Activated T-cell treated with anti-CD3 and anti-CD28 coated beads, Interleukin-2, amount 50 U/mL, for 24 hours (primary cell): ENCODE measurements at regions not wholly inside any gene's neighbourhood (a gene's known extent, or its start where the extent isn't known, plus 50 kb on each side); places are given as distances from the start of the nearest gene placed in this dataset.

Experiments used
- DNase-seq: peaks from one replicate; pipeline ENCODE4 v3.0.0-alpha.2; 2020
- H3K27ac Mint-ChIP-seq: 2 replicates; pipeline ENCODE4 v1.8.0; 2020; ENCODE audit warnings: mild to moderate bottlenecking, mixed read lengths
- H3K27me3 Mint-ChIP-seq: 2 replicates; pipeline ENCODE4 v1.8.0; 2020; ENCODE audit warnings: mixed read lengths
- H3K36me3 Mint-ChIP-seq: 2 replicates; pipeline ENCODE4 v1.8.0; 2020; ENCODE audit warnings: low read depth, mixed read lengths
- H3K4me1 Mint-ChIP-seq: 2 replicates; pipeline ENCODE4 v1.8.0; 2020; ENCODE audit warnings: low read depth, mixed read lengths
- H3K4me3 Mint-ChIP-seq: 2 replicates; pipeline ENCODE4 v1.8.0; 2020; ENCODE audit warnings: mild to moderate bottlenecking, moderate library complexity, mixed read lengths
- H3K9me3 Mint-ChIP-seq: 2 replicates; pipeline ENCODE4 v1.8.0; 2020; ENCODE audit warnings: mixed read lengths

DNA sequence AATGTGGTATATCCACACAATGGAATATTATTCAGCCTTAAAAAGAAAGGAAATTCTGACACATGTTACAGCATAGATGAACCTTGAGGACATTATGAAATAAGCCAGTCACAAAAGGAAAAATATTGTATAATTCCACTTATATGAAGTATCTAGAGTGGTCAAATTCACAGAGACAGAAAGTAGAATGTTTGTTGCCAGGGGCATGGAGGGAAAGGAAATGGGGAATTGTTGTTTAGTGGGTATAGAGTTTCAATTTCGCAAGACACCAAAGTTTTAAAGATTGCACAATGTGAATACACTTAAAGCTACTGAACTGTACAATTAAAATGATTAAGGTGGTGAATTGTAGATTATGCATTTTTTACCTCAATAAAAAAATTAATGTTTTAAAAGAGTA lies 92.9 kb downstream of the TXNL1 start:
- peaks cover 7% of the 10 kb centered on the region for H3K27me3 Mint-ChIP-seq
- no peaks in the 10 kb centered on the region for H3K9me3 Mint-ChIP-seq
- H3K4me1 Mint-ChIP-seq: no peaks in the 10 kb centered on the region
- DNase-seq: no peak
- H3K4me3 Mint-ChIP-seq: no peak overlapping the region
- H3K36me3 Mint-ChIP-seq: no peaks in the 10 kb centered on the region
- no peak overlapping the region for H3K27ac Mint-ChIP-seq

DNA sequence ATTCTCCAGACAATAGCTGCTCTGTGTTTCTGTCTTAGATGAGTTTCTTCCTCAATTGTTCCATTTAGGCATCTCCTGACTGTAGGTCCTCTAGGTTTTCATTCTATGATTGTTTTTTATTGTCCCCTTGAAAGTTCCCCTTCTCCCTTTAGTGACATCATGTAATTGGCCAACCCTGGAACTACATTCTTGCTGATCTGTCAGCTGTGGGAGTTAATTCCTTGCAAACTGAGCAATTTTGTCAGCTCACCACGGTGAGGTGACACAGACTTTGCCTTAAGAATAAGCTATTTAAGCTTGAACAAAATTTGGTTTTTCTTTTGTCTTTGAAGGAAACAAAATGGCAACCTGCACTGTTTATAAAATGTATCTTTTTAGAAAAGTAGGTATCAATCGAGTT lies 95.9 kb downstream of the TXNL1 start:
- Mint-ChIP-seq H3K9me3 (no peaks in the 10 kb centered on the region), H3K27me3 (peaks cover 7% of the 10 kb centered on the region), H3K27ac (no peak overlapping the region), H3K36me3 (no peaks in the 10 kb centered on the region), H3K4me3 (no peak overlapping the region), H3K4me1 (no peaks in the 10 kb centered on the region)
- no peak for DNase-seq

GRCh38 chr18:56541793-56542192 lies 96.6 kb downstream of the TXNL1 start:
- no peaks in the 10 kb centered on the region for H3K9me3 Mint-ChIP-seq
- no peak overlapping the region for H3K4me3 Mint-ChIP-seq
- no peaks in the 10 kb centered on the region for H3K4me1 Mint-ChIP-seq
- H3K27me3 Mint-ChIP-seq: peaks cover 7% of the 10 kb centered on the region
- DNase-seq: no peak
- H3K27ac Mint-ChIP-seq: no peak overlapping the region
- H3K36me3 Mint-ChIP-seq: no peaks in the 10 kb centered on the region

GRCh38 chr18:56541340-56541739 lies 97.1 kb downstream of the TXNL1 start:
- no peak for DNase-seq
- no peaks in the 10 kb centered on the region for H3K4me1 Mint-ChIP-seq
- no peaks in the 10 kb centered on the region for H3K36me3 Mint-ChIP-seq
- H3K27me3 Mint-ChIP-seq: peaks cover 7% of the 10 kb centered on the region
- H3K9me3 Mint-ChIP-seq: no peaks in the 10 kb centered on the region
- H3K27ac Mint-ChIP-seq: no peak overlapping the region
- H3K4me3 Mint-ChIP-seq: no peak overlapping the region

DNA sequence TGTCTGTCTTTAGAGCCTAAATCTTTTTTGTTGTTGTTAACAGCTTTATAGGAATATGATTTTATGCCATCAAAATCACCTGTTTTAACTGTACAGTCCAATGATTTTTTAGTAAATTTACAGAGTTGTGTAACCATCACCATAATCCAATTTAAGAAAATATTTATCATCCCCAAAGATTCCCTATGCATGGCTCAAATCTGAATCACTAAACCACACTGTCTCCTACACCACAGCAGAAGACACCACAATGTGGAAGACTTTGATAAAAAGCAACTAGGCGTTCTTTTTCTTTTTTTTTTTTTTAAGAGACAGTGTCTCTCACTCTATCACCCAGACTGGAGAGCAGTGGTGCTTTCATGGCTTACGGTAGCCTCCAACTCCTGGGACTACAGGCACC lies 99.6 kb downstream of the TXNL1 start:
- Mint-ChIP-seq H3K36me3 (no peaks in the 10 kb centered on the region), H3K4me1 (no peaks in the 10 kb centered on the region), H3K27ac (no peak overlapping the region), H3K9me3 (no peaks in the 10 kb centered on the region), H3K27me3 (peaks cover 12% of the 10 kb centered on the region), H3K4me3 (no peak overlapping the region)
- DNase-seq: no peak

DNA sequence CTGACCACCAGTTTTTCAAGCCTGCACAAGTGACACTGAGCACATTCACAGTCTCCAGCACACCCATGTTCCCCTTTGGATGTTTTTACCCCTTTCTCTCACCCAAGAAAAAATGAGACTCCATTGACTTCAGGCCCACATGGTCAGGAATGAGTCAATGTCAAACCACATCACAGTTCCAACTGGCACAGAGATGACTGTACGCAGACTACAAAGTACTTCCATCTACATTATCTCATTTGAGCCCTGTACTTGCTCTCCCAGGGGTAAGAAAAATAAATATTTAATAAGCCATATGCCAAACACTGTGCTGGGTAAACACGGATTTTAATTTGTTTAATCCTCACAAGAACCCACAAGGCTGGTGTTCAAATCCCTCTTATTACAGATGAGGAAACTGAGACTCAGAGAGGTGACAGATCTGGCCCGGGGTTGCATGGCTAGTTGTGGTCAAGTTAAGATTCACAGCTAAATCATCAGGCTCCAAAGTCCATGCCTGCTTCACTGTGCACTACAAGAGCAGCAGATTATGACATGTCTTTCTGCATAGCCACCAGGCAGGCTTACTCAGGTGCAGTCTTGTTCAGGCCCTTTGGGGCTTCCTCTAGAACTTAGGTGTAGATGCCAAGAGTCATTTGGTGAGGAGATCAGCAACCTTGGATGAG lies 106.1 kb downstream of the TXNL1 start:
- H3K9me3 Mint-ChIP-seq: no peaks in the 10 kb centered on the region
- DNase-seq: no peak
- no peak overlapping the region for H3K4me3 Mint-ChIP-seq
- H3K36me3 Mint-ChIP-seq: no peaks in the 10 kb centered on the region
- peaks cover 14% of the 10 kb centered on the region for H3K27me3 Mint-ChIP-seq
- peak overlapping the region; percentile 22 for H3K27ac Mint-ChIP-seq
- peaks cover 8% of the 10 kb centered on the region for H3K4me1 Mint-ChIP-seq

GRCh38 chr18:56522816-56523215 lies 115.6 kb downstream of the TXNL1 start:
- no peaks in the 10 kb centered on the region for H3K4me1 Mint-ChIP-seq
- peaks cover 14% of the 10 kb centered on the region for H3K27me3 Mint-ChIP-seq
- DNase-seq: no peak
- H3K4me3 Mint-ChIP-seq: no peak overlapping the region
- no peaks in the 10 kb centered on the region for H3K36me3 Mint-ChIP-seq
- H3K27ac Mint-ChIP-seq: no peak overlapping the region
- H3K9me3 Mint-ChIP-seq: peaks cover 3% of the 10 kb centered on the region

GRCh38 chr18:56521263-56521662 lies 117.1 kb downstream of the TXNL1 start:
- no peak overlapping the region for H3K27ac Mint-ChIP-seq
- no peaks in the 10 kb centered on the region for H3K9me3 Mint-ChIP-seq
- DNase-seq: no peak
- H3K36me3 Mint-ChIP-seq: no peaks in the 10 kb centered on the region
- peaks cover 16% of the 10 kb centered on the region for H3K27me3 Mint-ChIP-seq
- no peaks in the 10 kb centered on the region for H3K4me1 Mint-ChIP-seq
- no peak overlapping the region for H3K4me3 Mint-ChIP-seq

DNA sequence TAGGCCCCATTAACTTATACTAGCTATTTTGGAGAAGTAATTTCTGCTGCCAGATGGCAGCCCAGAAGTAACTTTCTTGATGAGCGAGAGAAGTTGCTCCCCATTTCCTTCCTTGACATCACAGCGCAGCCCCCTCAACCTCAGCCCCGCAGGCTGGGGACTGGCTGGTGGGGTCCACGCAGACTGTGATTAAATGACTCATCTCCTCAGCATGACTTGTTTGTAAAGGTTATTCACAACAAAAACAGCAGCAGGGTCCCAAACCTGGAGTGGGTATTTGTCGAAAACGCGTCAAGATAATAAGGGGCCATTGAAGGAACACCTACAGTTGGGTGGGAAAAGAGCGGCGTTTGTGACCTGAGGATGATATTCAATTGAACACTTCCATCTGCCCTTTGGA lies 120.6 kb downstream of the TXNL1 start:
- no peak overlapping the region for H3K4me3 Mint-ChIP-seq
- no peaks in the 10 kb centered on the region for H3K9me3 Mint-ChIP-seq
- H3K27me3 Mint-ChIP-seq: peaks cover 13% of the 10 kb centered on the region
- H3K27ac Mint-ChIP-seq: no peak overlapping the region
- no peaks in the 10 kb centered on the region for H3K4me1 Mint-ChIP-seq
- no peak for DNase-seq
- H3K36me3 Mint-ChIP-seq: no peaks in the 10 kb centered on the region

- H3K36me3 Mint-ChIP-seq: no peaks in the 10 kb centered on the region
These were observed 121.2 kb downstream of the TXNL1 start for GRCh38 chr18:56517196-56517595.

GRCh38 chr18:56516789-56517188 lies 121.6 kb downstream of the TXNL1 start:
- H3K4me3 Mint-ChIP-seq: no peak overlapping the region
- H3K4me1 Mint-ChIP-seq: peaks cover 3% of the 10 kb centered on the region
- no peaks in the 10 kb centered on the region for H3K36me3 Mint-ChIP-seq
- H3K27ac Mint-ChIP-seq: no peak overlapping the region
- no peaks in the 10 kb centered on the region for H3K9me3 Mint-ChIP-seq
- H3K27me3 Mint-ChIP-seq: peaks cover 13% of the 10 kb centered on the region
- DNase-seq: no peak

More at GRCh38 chr18:56517196-56517595, 121.2 kb downstream of the TXNL1 start:
- Mint-ChIP-seq H3K4me3 (no peak overlapping the region), H3K27ac (no peak overlapping the region), H3K9me3 (no peaks in the 10 kb centered on the region), H3K27me3 (peaks cover 13% of the 10 kb centered on the region), H3K4me1 (peaks cover under 1% of the 10 kb centered on the region)
- DNase-seq: no peak

DNA sequence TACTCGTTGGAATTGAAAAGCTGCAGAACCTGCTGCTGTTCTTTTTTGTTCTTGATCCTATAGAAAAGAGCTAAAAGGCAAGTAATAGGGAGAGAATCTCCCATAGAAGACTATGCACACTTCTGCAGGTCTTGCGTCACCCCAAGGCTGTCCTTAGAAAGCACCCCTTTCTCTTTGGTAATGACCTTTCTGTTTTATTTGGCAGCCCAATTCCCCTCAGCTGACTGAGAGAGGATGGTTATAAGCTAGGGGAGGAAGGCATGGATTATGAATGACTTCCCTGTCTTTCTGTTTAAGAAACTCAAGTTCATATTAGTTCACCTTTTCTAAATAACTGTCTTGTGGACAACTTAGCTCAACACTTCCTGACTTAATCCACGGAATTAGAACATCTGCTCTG lies 122.9 kb downstream of the TXNL1 start:
- Mint-ChIP-seq H3K36me3 (no peaks in the 10 kb centered on the region), H3K4me3 (no peak overlapping the region), H3K4me1 (peaks cover 3% of the 10 kb centered on the region), H3K27ac (no peak overlapping the region), H3K27me3 (peaks cover 13% of the 10 kb centered on the region), H3K9me3 (no peaks in the 10 kb centered on the region)
- no peak for DNase-seq

GRCh38 chr18:56511996-56512395 lies 126.4 kb downstream of the TXNL1 start:
- peaks cover 3% of the 10 kb centered on the region for H3K4me1 Mint-ChIP-seq
- no peaks in the 10 kb centered on the region for H3K36me3 Mint-ChIP-seq
- peaks cover 4% of the 10 kb centered on the region for H3K27me3 Mint-ChIP-seq
- no peaks in the 10 kb centered on the region for H3K9me3 Mint-ChIP-seq
- no peak for DNase-seq
- H3K27ac Mint-ChIP-seq: no peak overlapping the region
- H3K4me3 Mint-ChIP-seq: no peak overlapping the region

- no peak for DNase-seq
- Mint-ChIP-seq H3K27me3 (no peaks in the 10 kb centered on the region), H3K36me3 (no peaks in the 10 kb centered on the region), H3K4me1 (peaks cover 9% of the 10 kb centered on the region), H3K9me3 (no peaks in the 10 kb centered on the region), H3K4me3 (no peak overlapping the region), H3K27ac (no peak overlapping the region)
These were observed 128.3 kb downstream of the TXNL1 start for GRCh38 chr18:56510108-56510507.

GRCh38 chr18:56509656-56510055 lies 128.7 kb downstream of the TXNL1 start:
- no peaks in the 10 kb centered on the region for H3K27me3 Mint-ChIP-seq
- H3K27ac Mint-ChIP-seq: no peak overlapping the region
- H3K36me3 Mint-ChIP-seq: no peaks in the 10 kb centered on the region
- peaks cover 12% of the 10 kb centered on the region for H3K4me1 Mint-ChIP-seq
- no peaks in the 10 kb centered on the region for H3K9me3 Mint-ChIP-seq
- no peak for DNase-seq
- no peak overlapping the region for H3K4me3 Mint-ChIP-seq
